Parathyroid adenoma (tissue), 2 donors: ENCODE measurements at regions not wholly inside any gene's neighbourhood (a gene's known extent, or its start where the extent isn't known, plus 50 kb on each side); places are given as distances from the start of the nearest gene placed in this dataset.

ENCODE experiments used
- H2AFZ ChIP-seq: fragments of 300-600 bp; sonication (generic); one replicate; pipeline ENCODE4 v1.7.0; 2017; ENCODE audit warnings: antibody characterized with exemption, mild to moderate bottlenecking
- H3K27ac ChIP-seq: fragments of 300-600 bp; sonication (generic); one replicate; pipeline ENCODE4 v1.7.0; 2017
- H3K27me3 ChIP-seq: fragments of 300-600 bp; sonication (generic); one replicate; pipeline ENCODE4 v1.7.0; 2017; ENCODE audit warnings: low read length; ENCODE audit not compliant: control insufficient read depth, insufficient read depth
- H3K36me3 ChIP-seq: fragments of 300-600 bp; sonication (generic); one replicate; pipeline ENCODE4 v1.7.0; 2017; ENCODE audit warnings: low read length; ENCODE audit not compliant: control insufficient read depth, insufficient read depth
- H3K4me1 ChIP-seq: fragments of 300-600 bp; sonication (generic); one replicate; pipeline ENCODE4 v1.7.0; 2017; ENCODE audit warnings: control low read depth
- H3K4me2 ChIP-seq: fragments of 300-600 bp; sonication (generic); one replicate; pipeline ENCODE4 v1.7.0; 2017; ENCODE audit warnings: low read length
- H3K4me3 ChIP-seq: fragments of 300-600 bp; sonication (generic); one replicate; pipeline ENCODE4 v1.7.0; 2017; ENCODE audit warnings: low read depth, low read length
- H3K79me2 ChIP-seq: fragments of 300-600 bp; sonication (generic); one replicate; pipeline ENCODE4 v1.7.0; 2017; ENCODE audit warnings: control low read depth
- H3K9ac ChIP-seq: fragments of 300-600 bp; sonication (generic); one replicate; pipeline ENCODE4 v1.7.0; 2017; ENCODE audit warnings: mild to moderate bottlenecking
- H3K9me3 ChIP-seq: fragments of 300-600 bp; sonication (generic); one replicate; pipeline ENCODE4 v1.7.0; 2017; ENCODE audit warnings: low read length; ENCODE audit not compliant: control insufficient read depth
- TF ChIP-seq, protein P1 (sequence below): fragments of 300-600 bp; sonication (generic); IDR thresholded peaks from one replicate; pipeline ENCODE4 v1.7.0; 2017; ENCODE audit warnings: antibody characterized with exemption, mild to moderate bottlenecking
- donor health status: primary hyperparathyroidism.

DNA sequence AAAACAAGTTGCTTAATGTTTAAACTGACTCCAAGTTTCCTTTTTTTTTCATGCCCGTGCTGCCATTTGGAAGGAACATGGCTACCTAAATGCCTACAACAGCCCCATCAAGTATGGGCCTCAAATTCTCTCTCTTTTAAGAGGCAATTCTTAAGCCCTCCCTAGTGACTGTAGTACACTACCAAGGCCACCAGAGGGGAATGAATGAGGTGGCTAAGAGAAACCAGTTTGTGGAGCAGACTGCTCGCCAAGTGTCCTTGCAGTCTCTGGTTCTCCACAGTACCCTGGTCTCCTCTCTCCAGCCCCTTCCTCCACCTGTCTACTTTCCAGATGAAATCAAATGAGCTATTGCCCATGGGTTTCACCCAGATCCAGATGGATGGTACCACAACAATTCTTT, 1809.6 kb downstream of the BRINP3 start:
- H3K4me1 ChIP-seq = no peaks in the 10 kb centered on the region

GRCh38 chr1:188669728-188670382, 1807.8 kb downstream of the BRINP3 start:
- no peak overlapping the region for H3K4me3 ChIP-seq
- H3K4me1 ChIP-seq = no peaks in the 10 kb centered on the region
- H3K27me3 ChIP-seq = no peaks in the 10 kb centered on the region
- no peaks in the 10 kb centered on the region for H3K79me2 ChIP-seq
- H3K4me2 ChIP-seq = no peak overlapping the region
- no peak overlapping the region for H3K9ac ChIP-seq
- no peak overlapping the region for H3K27ac ChIP-seq
- no peaks in the 10 kb centered on the region for H3K9me3 ChIP-seq
- TF ChIP-seq, protein P1, sequence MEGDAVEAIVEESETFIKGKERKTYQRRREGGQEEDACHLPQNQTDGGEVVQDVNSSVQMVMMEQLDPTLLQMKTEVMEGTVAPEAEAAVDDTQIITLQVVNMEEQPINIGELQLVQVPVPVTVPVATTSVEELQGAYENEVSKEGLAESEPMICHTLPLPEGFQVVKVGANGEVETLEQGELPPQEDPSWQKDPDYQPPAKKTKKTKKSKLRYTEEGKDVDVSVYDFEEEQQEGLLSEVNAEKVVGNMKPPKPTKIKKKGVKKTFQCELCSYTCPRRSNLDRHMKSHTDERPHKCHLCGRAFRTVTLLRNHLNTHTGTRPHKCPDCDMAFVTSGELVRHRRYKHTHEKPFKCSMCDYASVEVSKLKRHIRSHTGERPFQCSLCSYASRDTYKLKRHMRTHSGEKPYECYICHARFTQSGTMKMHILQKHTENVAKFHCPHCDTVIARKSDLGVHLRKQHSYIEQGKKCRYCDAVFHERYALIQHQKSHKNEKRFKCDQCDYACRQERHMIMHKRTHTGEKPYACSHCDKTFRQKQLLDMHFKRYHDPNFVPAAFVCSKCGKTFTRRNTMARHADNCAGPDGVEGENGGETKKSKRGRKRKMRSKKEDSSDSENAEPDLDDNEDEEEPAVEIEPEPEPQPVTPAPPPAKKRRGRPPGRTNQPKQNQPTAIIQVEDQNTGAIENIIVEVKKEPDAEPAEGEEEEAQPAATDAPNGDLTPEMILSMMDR = no peak
- no peak overlapping the region for H2AFZ ChIP-seq
- no peaks in the 10 kb centered on the region for H3K36me3 ChIP-seq

More for the DNA sequence above, 1809.6 kb downstream of the BRINP3 start:
- Histone ChIP-seq H3K79me2 (no peaks in the 10 kb centered on the region), H3K27me3 (no peaks in the 10 kb centered on the region), H3K4me3 (no peak overlapping the region), H3K4me2 (no peak overlapping the region), H3K9ac (no peak overlapping the region), H3K36me3 (no peaks in the 10 kb centered on the region), H2AFZ (no peak overlapping the region), H3K9me3 (no peaks in the 10 kb centered on the region), H3K27ac (no peak overlapping the region)
- TF ChIP-seq, protein P1 = no peak

DNA sequence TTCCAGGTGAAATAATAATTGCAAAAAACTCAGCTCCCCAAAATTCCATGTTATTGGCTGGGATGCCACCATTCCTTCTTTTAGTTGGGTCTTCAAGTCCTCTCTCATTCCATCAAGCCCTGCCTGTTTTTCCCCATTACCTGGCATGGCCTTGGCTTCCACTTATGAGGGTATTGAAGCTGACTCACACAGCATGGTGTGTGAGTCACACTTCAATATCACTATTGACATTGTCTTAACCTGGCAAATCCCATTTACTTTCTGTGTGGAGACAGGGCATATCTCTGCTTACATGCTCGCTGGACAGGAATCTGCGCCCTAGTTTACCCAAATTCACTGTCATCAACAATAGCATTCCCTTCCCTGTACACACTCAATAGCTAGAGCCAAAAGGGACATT, 1806.8 kb downstream of the BRINP3 start:
- H2AFZ ChIP-seq = no peak overlapping the region
- no peaks in the 10 kb centered on the region for H3K36me3 ChIP-seq
- H3K27me3 ChIP-seq = no peaks in the 10 kb centered on the region
- H3K79me2 ChIP-seq = no peaks in the 10 kb centered on the region
- no peak overlapping the region for H3K27ac ChIP-seq
- no peak overlapping the region for H3K4me3 ChIP-seq
- no peak overlapping the region for H3K4me2 ChIP-seq
- no peak overlapping the region for H3K9ac ChIP-seq
- TF ChIP-seq, protein P1 = no peak
- H3K4me1 ChIP-seq = no peaks in the 10 kb centered on the region
- H3K9me3 ChIP-seq = no peaks in the 10 kb centered on the region

DNA sequence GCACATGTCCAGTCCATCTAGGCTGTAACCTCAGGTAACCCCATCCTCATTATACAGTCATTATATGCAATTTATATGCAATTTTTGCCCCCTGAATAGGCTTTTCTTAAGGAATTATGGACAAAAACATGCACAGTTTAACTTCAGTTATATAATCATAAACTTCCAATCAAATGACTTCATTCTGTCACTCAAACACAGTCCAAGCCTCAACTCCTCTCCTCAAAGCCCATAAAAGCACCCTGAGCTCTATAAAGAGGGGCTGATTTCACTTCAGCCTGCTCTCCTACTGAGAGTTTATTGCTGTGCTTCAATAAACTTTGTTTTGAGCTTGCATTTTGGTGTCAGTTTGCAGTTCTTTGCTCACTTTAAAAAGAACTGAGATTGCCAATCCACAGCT, 1805.5 kb downstream of the BRINP3 start:
- H3K4me2 ChIP-seq = no peak overlapping the region
- no peak overlapping the region for H3K27ac ChIP-seq
- no peak overlapping the region for H3K9ac ChIP-seq
- H2AFZ ChIP-seq = no peak overlapping the region
- H3K36me3 ChIP-seq = no peaks in the 10 kb centered on the region
- no peaks in the 10 kb centered on the region for H3K9me3 ChIP-seq
- no peaks in the 10 kb centered on the region for H3K79me2 ChIP-seq
- no peaks in the 10 kb centered on the region for H3K27me3 ChIP-seq
- H3K4me1 ChIP-seq = no peaks in the 10 kb centered on the region
- no peak overlapping the region for H3K4me3 ChIP-seq
- TF ChIP-seq, protein P1 = no peak

- no peak overlapping the region for H3K27ac ChIP-seq
- no peak overlapping the region for H3K4me3 ChIP-seq
- no peaks in the 10 kb centered on the region for H3K36me3 ChIP-seq
- no peak overlapping the region for H3K9ac ChIP-seq
- H3K79me2 ChIP-seq = no peaks in the 10 kb centered on the region
- no peaks in the 10 kb centered on the region for H3K4me1 ChIP-seq
- no peak overlapping the region for H2AFZ ChIP-seq
- H3K27me3 ChIP-seq = no peaks in the 10 kb centered on the region
- TF ChIP-seq, protein P1 = no peak
- no peak overlapping the region for H3K4me2 ChIP-seq
- H3K9me3 ChIP-seq = no peaks in the 10 kb centered on the region
Observed at GRCh38 chr1:188689542-188689941, 1788.1 kb downstream of the BRINP3 start.
